ENCODE measurements at regions not wholly inside any gene's neighbourhood (a gene's known extent, or its start where the extent isn't known, plus 50 kb on each side); places are given as distances from the start of the nearest gene placed in this dataset.

DNA sequence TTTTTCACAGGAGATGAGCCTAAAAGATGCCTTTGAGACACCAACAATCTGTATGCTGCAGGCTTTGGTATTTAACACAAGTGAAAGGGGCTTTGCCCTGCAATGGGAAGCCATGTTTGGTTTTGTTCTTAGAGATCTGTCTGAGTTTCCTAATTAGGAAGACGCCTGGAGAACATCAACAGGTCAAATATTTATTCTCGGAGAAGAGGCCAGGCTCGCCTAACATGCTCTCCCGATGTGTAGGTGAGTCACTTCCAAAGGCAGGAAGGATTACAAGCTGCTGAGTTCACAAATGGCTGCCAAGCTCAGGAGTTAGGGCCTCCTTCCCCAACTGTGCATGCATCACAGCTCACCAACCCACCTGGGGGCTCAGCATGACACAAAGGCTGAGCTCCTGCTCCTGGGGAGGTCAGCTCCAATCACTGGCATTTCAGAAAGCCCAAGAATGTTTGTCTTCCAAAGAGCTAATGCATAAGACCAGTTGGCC, 119.5 kb upstream of the PRICKLE2 start:
- Histone ChIP-seq H3K27me3 (ENCODE audit: insufficient read depth, low read length) (peaks cover 21% of the 10 kb centered on the region), H3K4me1 (ENCODE audit: control insufficient read depth in 1 of 2, insufficient read depth in 2 of 2, low read length in 2 of 2) (no peaks in the 10 kb centered on the region), H2AFZ (ENCODE audit: low read depth, low read length, poor library complexity, severe bottlenecking) (no peak overlapping the region), H3K36me3 (ENCODE audit: control insufficient read depth in 1 of 2, insufficient read depth in 2 of 2, low read length in 2 of 2) (no peaks in the 10 kb centered on the region), H3K27ac (ENCODE audit: low read depth, low read length) (no peak overlapping the region), H3K4me3 (replicated peaks in 1 of 2; ENCODE audit: low read depth in 1 of 2, low read length in 2 of 2) (no peak overlapping the region), H4K20me1 (ENCODE audit: insufficient read depth) (no peaks in the 10 kb centered on the region), H3K4me2 (ENCODE audit: low read length) (no peak overlapping the region), H3K79me2 (ENCODE audit: insufficient read depth, low read length) (no peaks in the 10 kb centered on the region), H3K9me2 (ENCODE audit: insufficient read depth) (no peaks in the 10 kb centered on the region), H3K9ac (ENCODE audit: low read length) (no peak overlapping the region), H3K9me3 (ENCODE audit: control insufficient read depth in 1 of 2, insufficient read depth in 1 of 2, low read depth in 1 of 2, low read length in 2 of 2) (no peaks in the 10 kb centered on the region)
- no peak for DNase-seq (ENCODE audit: low read depth, low spot score)
- no peak for ATAC-seq
- TF ChIP-seq POLR2A (IDR thresholded peaks at IDR 0.05; ENCODE audit: borderline replicate concordance, extremely low read depth, insufficient read depth, insufficient read length) = no peak
- no peak for TF ChIP-seq ZFX (IDR thresholded peaks at IDR 0.05)
- no peak for TF ChIP-seq EGR1 (IDR thresholded peaks at IDR 0.05; ENCODE audit: low read depth)
- TF ChIP-seq REST (IDR thresholded peaks at IDR 0.05; ENCODE audit: low read depth) = no peak
- TF ChIP-seq YY1 (IDR thresholded peaks at IDR 0.05; ENCODE audit: extremely low read depth, insufficient replicate concordance, low read depth, low read length) = no peak
- TF ChIP-seq, protein P1, sequence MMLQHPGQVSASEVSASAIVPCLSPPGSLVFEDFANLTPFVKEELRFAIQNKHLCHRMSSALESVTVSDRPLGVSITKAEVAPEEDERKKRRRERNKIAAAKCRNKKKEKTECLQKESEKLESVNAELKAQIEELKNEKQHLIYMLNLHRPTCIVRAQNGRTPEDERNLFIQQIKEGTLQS (IDR thresholded peaks at IDR 0.05) = no peak
- no peak for TF ChIP-seq JUND (IDR thresholded peaks at IDR 0.05)
- TF ChIP-seq SRF (IDR thresholded peaks at IDR 0.05; ENCODE audit: low read depth) = no peak
- no peak for TF ChIP-seq EZH2 (IDR thresholded peaks at IDR 0.05)
- no peak for TF ChIP-seq FOSL1 (IDR thresholded peaks at IDR 0.05; ENCODE audit: low read depth)
- no peak for TF ChIP-seq CEBPB (IDR thresholded peaks at IDR 0.05; ENCODE audit: low read depth)
- TF ChIP-seq EZH2phosphoT487 (IDR thresholded peaks at IDR 0.05; ENCODE audit: borderline replicate concordance) = no peak
- TF ChIP-seq ELF1 (IDR thresholded peaks at IDR 0.05; ENCODE audit: borderline replicate concordance, low read depth) = no peak
- TF ChIP-seq SP1 (IDR thresholded peaks at IDR 0.05; ENCODE audit: low read depth) = no peak
- TF ChIP-seq POLR2AphosphoS5 (IDR thresholded peaks at IDR 0.05; ENCODE audit: low read depth, low read length) = no peak
- TF ChIP-seq, protein P2, sequence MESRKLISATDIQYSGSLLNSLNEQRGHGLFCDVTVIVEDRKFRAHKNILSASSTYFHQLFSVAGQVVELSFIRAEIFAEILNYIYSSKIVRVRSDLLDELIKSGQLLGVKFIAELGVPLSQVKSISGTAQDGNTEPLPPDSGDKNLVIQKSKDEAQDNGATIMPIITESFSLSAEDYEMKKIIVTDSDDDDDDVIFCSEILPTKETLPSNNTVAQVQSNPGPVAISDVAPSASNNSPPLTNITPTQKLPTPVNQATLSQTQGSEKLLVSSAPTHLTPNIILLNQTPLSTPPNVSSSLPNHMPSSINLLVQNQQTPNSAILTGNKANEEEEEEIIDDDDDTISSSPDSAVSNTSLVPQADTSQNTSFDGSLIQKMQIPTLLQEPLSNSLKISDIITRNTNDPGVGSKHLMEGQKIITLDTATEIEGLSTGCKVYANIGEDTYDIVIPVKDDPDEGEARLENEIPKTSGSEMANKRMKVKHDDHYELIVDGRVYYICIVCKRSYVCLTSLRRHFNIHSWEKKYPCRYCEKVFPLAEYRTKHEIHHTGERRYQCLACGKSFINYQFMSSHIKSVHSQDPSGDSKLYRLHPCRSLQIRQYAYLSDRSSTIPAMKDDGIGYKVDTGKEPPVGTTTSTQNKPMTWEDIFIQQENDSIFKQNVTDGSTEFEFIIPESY (IDR thresholded peaks at IDR 0.05; ENCODE audit: extremely low read depth, insufficient replicate concordance, low read length) = no peak
- TF ChIP-seq ZNF274 (IDR thresholded peaks at IDR 0.05; ENCODE audit: low read depth, low read length) = no peak
- TF ChIP-seq, protein P3, sequence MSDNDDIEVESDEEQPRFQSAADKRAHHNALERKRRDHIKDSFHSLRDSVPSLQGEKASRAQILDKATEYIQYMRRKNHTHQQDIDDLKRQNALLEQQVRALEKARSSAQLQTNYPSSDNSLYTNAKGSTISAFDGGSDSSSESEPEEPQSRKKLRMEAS (IDR thresholded peaks at IDR 0.05) = no peak
- intact Hi-C loops (cut with micrococcal nuclease) = no loop called here
- ChIA-PET CTCF (no interaction called here), RAD21 (ENCODE audit: low non-redundant PET in 1 of 2, low total read pairs in 2 of 2, uncharacterized antibody in 2 of 2, unreplicated experiment in 2 of 2) (no interaction called here), POLR2A (no interaction called here)
- BruUV-seq (replicated peaks) = no TSS peak
